CD4-positive, alpha-beta T cell (primary cell): ENCODE measurements at regions not wholly inside any gene's neighbourhood (a gene's known extent, or its start where the extent isn't known, plus 50 kb on each side); places are given as distances from the start of the nearest gene placed in this dataset.

ENCODE experiments used
- ATAC-seq: fragments of 200-7000 bp; cut with Tn5 transposase; one replicate; pipeline ENCODE4 v1.10.0; 2022; ENCODE audit warnings: mild to moderate bottlenecking; ENCODE audit not compliant: poor library complexity
- CTCF ChIA-PET: fragments of 350-600 bp; sonication (Branson Sonifier 250); formaldehyde crosslinking; loops from one replicate; lab custom pipeline; 2021; ENCODE audit warnings: antibody characterized with exemption, inconsistent platforms; lab: Charles Lee
- POLR2A ChIA-PET: fragments of 350-600 bp; sonication (Branson Sonifier 250); formaldehyde crosslinking; loops from one replicate; lab custom pipeline; 2021; ENCODE audit warnings: antibody characterized with exemption, inconsistent platforms; lab: Charles Lee
- DNase-seq, 14 experiments: peaks; one replicate each; pipeline ENCODE4 v3.0.0-alpha.2; 2013 to 2020; ENCODE audit warnings: mixed read lengths in 2 of 14
- H3K27ac ChIP-seq, 2 donors: one replicate each; pipeline versions ENCODE4 v1.5.1 to v1.7.0; 2013; ENCODE audit warnings: low read length in 2 of 2, low read depth in 1 of 2, mild to moderate bottlenecking in 1 of 2
- H3K27me3 ChIP-seq, 2 experiments: 1 replicate in 1 of 2; 2 replicates in 1 of 2; pipeline versions ENCODE4 v1.6.1 to v1.7.0; 2013; ENCODE audit warnings: low read length in 2 of 2, control low read depth in 1 of 2, mild to moderate bottlenecking in 1 of 2, moderate library complexity in 1 of 2; ENCODE audit not compliant: insufficient read depth in 2 of 2, control insufficient read depth in 1 of 2
- H3K36me3 ChIP-seq: one replicate; pipeline ENCODE4 v1.6.1; 2013; ENCODE audit warnings: low read length, control low read depth; ENCODE audit not compliant: insufficient read depth
- H3K4me1 ChIP-seq: one replicate; pipeline ENCODE4 v1.6.1; 2013; ENCODE audit warnings: low read length, control low read depth; ENCODE audit not compliant: insufficient read depth
- H3K4me3 ChIP-seq: one replicate; pipeline ENCODE4 v1.5.1; 2013; ENCODE audit warnings: mild to moderate bottlenecking, low read length, moderate library complexity
- H3K9me3 ChIP-seq, 2 experiments: 1 replicate in 1 of 2; 2 replicates in 1 of 2; pipeline versions ENCODE4 v1.6.1 to v1.7.0; 2013; ENCODE audit warnings: low read length in 2 of 2, mild to moderate bottlenecking in 2 of 2, control low read depth in 1 of 2, moderate library complexity in 1 of 2; ENCODE audit not compliant: control insufficient read depth in 1 of 2, insufficient read depth in 1 of 2
- H3K27ac Mint-ChIP-seq: one replicate; pipeline ENCODE4 v1.8.0; 2020; ENCODE audit warnings: mixed read lengths
- H3K27me3 Mint-ChIP-seq: one replicate; pipeline ENCODE4 v1.8.0; 2021; ENCODE audit warnings: mixed read lengths
- H3K36me3 Mint-ChIP-seq: one replicate; pipeline ENCODE4 v1.8.0; 2021; ENCODE audit warnings: low read depth, mixed read lengths
- H3K4me1 Mint-ChIP-seq: one replicate; pipeline ENCODE4 v1.8.0; 2021; ENCODE audit warnings: low read depth, mixed read lengths
- H3K4me3 Mint-ChIP-seq: one replicate; pipeline ENCODE4 v1.8.0; 2020; ENCODE audit warnings: mild to moderate bottlenecking, mixed read lengths
- H3K9me3 Mint-ChIP-seq: one replicate; pipeline ENCODE4 v1.8.0; 2020; ENCODE audit warnings: mixed read lengths
- CTCF ChIP-seq: fragments of 200-600 bp; IDR thresholded peaks from one replicate; pipeline ENCODE4 v1.8.0; 2022; ENCODE audit warnings: antibody characterized with exemption, mild to moderate bottlenecking
- intact Hi-C, 2 experiments: fragments of 100-400 bp; cut with DNase I in 1 of 2; cut with micrococcal nuclease in 1 of 2; formaldehyde crosslinking; loops; one replicate each; pipeline versions ENCODE4 v1.15.1 to v1.9.0; 2023 to 2025; cut with DNase I, micrococcal nuclease

- Mint-ChIP-seq H3K9me3 (peaks cover 2% of the 10 kb centered on the region), H3K27me3 (no peaks in the 10 kb centered on the region), H3K36me3 (no peaks in the 10 kb centered on the region), H3K27ac (no peak overlapping the region), H3K4me1 (no peaks in the 10 kb centered on the region), H3K4me3 (no peak overlapping the region)
- ChIA-PET POLR2A (no interaction called here), CTCF (no interaction called here)
- TF ChIP-seq CTCF: no peak
- intact Hi-C loops: no loop called here
- DNase-seq (no peak), ATAC-seq (no peak)
- H3K4me1 ChIP-seq: no peaks in the 10 kb centered on the region
- H3K27ac ChIP-seq: no peak overlapping the region
- H3K27me3 ChIP-seq: no peaks in the 10 kb centered on the region
- H3K4me3 ChIP-seq: no peak overlapping the region
- H3K36me3 ChIP-seq: no peaks in the 10 kb centered on the region
- H3K9me3 ChIP-seq: peaks cover 0 to 25% of the 10 kb centered on the region in 2 experiments
Measured at GRCh38 chrX:145630081-145630480, 187.5 kb upstream of the SLITRK2 start.

- Histone ChIP-seq H3K27ac (no peak overlapping the region), H3K4me1 (no peaks in the 10 kb centered on the region), H3K36me3 (no peaks in the 10 kb centered on the region), H3K4me3 (no peak overlapping the region), H3K27me3 (no peaks in the 10 kb centered on the region), H3K9me3 (peaks cover 0 to 25% of the 10 kb centered on the region in 2 experiments)
- Mint-ChIP-seq H3K27ac (no peak overlapping the region), H3K9me3 (peaks cover 2% of the 10 kb centered on the region), H3K4me1 (no peaks in the 10 kb centered on the region), H3K27me3 (no peaks in the 10 kb centered on the region), H3K4me3 (no peak overlapping the region), H3K36me3 (no peaks in the 10 kb centered on the region)
- ATAC-seq (no peak), DNase-seq (no peak)
- intact Hi-C loops: no loop called here
- no peak for TF ChIP-seq CTCF
- ChIA-PET POLR2A (no interaction called here), CTCF (no interaction called here)
Measured at GRCh38 chrX:145630806-145631435, 186.7 kb upstream of the SLITRK2 start.

DNA sequence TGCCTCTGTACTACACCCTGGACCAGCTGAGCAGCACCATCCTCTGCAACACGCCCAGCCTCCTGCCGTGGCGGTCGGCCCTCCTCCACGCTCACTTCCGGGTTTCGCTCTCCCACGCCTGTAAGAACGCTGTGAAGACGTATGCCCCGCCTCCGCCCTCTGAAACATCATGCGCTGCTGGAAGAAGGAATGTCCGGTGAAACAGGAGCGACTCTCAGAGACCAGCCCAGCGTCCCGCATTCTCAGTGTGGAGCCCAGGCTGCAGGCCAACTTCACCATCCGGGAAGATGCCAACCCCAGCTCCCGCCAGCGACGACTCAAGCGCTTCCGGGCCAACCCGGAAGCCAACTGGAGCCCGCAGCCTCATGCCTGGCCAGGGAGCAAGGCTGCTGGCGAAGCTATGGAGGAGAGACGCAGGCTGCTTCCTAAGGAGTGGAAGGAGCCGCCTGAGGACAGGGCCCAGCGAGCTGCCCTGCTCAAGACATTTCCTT is 186.1 kb upstream of the SLITRK2 start:
- Histone ChIP-seq H3K36me3 (no peaks in the 10 kb centered on the region), H3K27me3 (no peaks in the 10 kb centered on the region), H3K4me1 (no peaks in the 10 kb centered on the region), H3K4me3 (no peak overlapping the region), H3K9me3 (peaks cover 0 to 25% of the 10 kb centered on the region in 2 experiments), H3K27ac (no peak overlapping the region)
- H3K27me3 Mint-ChIP-seq: no peaks in the 10 kb centered on the region
- H3K36me3 Mint-ChIP-seq: no peaks in the 10 kb centered on the region
- TF ChIP-seq CTCF: no peak
- H3K9me3 Mint-ChIP-seq: peaks cover 2% of the 10 kb centered on the region
- H3K4me3 Mint-ChIP-seq: no peak overlapping the region
- ChIA-PET CTCF (no interaction called here), POLR2A (no interaction called here)
- H3K4me1 Mint-ChIP-seq: no peaks in the 10 kb centered on the region
- intact Hi-C loops: no loop called here
- DNase-seq (no peak), ATAC-seq (no peak)
- no peak overlapping the region for H3K27ac Mint-ChIP-seq
